KMS-11 (cell line): ENCODE measurements at regions not wholly inside any gene's neighbourhood (a gene's known extent, or its start where the extent isn't known, plus 50 kb on each side); places are given as distances from the start of the nearest gene placed in this dataset.

Source experiments
- H2AFZ ChIP-seq: fragments of 200-600 bp; sonication (generic); 2 replicates; pipeline ENCODE4 v1.6.1; 2016; ENCODE audit warnings: antibody characterized with exemption, mixed run types, low read depth
- H3K27ac ChIP-seq: fragments of 200-600 bp; sonication (generic); 2 replicates; pipeline ENCODE4 v1.6.1; 2016; ENCODE audit warnings: mild to moderate bottlenecking, mixed run types
- H3K27me3 ChIP-seq: fragments of 200-600 bp; sonication (generic); 2 replicates; pipeline ENCODE4 v1.6.1; 2017; ENCODE audit warnings: mild to moderate bottlenecking, low read depth, mixed run types, moderate library complexity; ENCODE audit not compliant: insufficient read depth
- H3K36me3 ChIP-seq: fragments of 200-600 bp; sonication (generic); 2 replicates; pipeline ENCODE4 v1.6.1; 2017; ENCODE audit warnings: mild to moderate bottlenecking, mixed run types; ENCODE audit not compliant: insufficient read depth
- H3K4me1 ChIP-seq: fragments of 200-600 bp; sonication (generic); 2 replicates; pipeline ENCODE4 v1.6.1; 2016; ENCODE audit warnings: mild to moderate bottlenecking, low read depth, mixed run types; ENCODE audit not compliant: poor library complexity, severe bottlenecking
- H3K4me2 ChIP-seq: fragments of 200-600 bp; sonication (generic); 2 replicates; pipeline ENCODE4 v1.7.0; 2016; ENCODE audit warnings: mild to moderate bottlenecking, mixed run types
- H3K4me3 ChIP-seq: fragments of 200-600 bp; sonication (generic); IDR thresholded peaks from 2 replicates; pipeline ENCODE4 v1.6.1; 2017; ENCODE audit warnings: low read depth, low read length, mixed read lengths; ENCODE audit not compliant: insufficient read depth
- H3K79me2 ChIP-seq: fragments of 200-600 bp; sonication (generic); 2 replicates; pipeline ENCODE4 v1.6.1; 2016; ENCODE audit warnings: low read depth, mixed run types; ENCODE audit not compliant: insufficient read depth
- H3K9ac ChIP-seq: fragments of 200-600 bp; sonication (generic); 2 replicates; pipeline ENCODE4 v1.6.1; 2016; ENCODE audit warnings: mild to moderate bottlenecking, mixed run types
- H4K20me1 ChIP-seq: fragments of 200-600 bp; sonication (generic); 2 replicates; pipeline ENCODE4 v1.6.1; 2016; ENCODE audit warnings: mild to moderate bottlenecking, mixed run types; ENCODE audit not compliant: insufficient read depth
- TF ChIP-seq, protein P1 (sequence below): fragments of 200-600 bp; sonication (generic); conservative IDR thresholded peaks from 2 replicates; pipeline ENCODE4 v1.6.1; 2017; ENCODE audit warnings: low read depth, mild to moderate bottlenecking, antibody characterized with exemption, low read length, moderate library complexity, mixed read lengths

DNA sequence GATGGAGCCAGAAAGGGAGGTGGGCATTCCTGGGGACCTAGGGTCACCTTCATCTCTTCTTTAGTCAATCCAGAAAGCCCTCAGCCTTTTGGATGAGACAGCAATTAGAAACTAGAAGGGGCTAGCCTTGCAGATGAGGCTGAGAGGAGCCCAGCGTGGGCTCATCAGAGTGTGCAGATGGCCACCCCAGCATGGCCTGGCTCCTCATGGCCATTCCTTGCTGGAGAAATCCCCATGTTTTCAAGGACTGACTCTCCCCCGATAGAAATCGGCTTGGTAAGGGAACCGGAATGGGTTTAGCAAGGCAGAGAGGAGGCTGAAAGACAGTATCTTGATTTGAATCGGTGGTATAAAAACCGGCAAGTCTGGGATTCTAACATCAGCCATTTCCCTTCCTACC is 274.6 kb downstream of the BUD13 start:
- Histone ChIP-seq H3K79me2 (no peaks in the 10 kb centered on the region), H3K9ac (no peak overlapping the region), H3K4me3 (no peak overlapping the region), H3K4me1 (no peaks in the 10 kb centered on the region), H4K20me1 (no peaks in the 10 kb centered on the region), H3K4me2 (no peak overlapping the region), H2AFZ (no peak overlapping the region), H3K36me3 (no peaks in the 10 kb centered on the region), H3K27me3 (no peaks in the 10 kb centered on the region), H3K27ac (no peak overlapping the region)
- TF ChIP-seq, protein P1, sequence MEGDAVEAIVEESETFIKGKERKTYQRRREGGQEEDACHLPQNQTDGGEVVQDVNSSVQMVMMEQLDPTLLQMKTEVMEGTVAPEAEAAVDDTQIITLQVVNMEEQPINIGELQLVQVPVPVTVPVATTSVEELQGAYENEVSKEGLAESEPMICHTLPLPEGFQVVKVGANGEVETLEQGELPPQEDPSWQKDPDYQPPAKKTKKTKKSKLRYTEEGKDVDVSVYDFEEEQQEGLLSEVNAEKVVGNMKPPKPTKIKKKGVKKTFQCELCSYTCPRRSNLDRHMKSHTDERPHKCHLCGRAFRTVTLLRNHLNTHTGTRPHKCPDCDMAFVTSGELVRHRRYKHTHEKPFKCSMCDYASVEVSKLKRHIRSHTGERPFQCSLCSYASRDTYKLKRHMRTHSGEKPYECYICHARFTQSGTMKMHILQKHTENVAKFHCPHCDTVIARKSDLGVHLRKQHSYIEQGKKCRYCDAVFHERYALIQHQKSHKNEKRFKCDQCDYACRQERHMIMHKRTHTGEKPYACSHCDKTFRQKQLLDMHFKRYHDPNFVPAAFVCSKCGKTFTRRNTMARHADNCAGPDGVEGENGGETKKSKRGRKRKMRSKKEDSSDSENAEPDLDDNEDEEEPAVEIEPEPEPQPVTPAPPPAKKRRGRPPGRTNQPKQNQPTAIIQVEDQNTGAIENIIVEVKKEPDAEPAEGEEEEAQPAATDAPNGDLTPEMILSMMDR: no peak

DNA sequence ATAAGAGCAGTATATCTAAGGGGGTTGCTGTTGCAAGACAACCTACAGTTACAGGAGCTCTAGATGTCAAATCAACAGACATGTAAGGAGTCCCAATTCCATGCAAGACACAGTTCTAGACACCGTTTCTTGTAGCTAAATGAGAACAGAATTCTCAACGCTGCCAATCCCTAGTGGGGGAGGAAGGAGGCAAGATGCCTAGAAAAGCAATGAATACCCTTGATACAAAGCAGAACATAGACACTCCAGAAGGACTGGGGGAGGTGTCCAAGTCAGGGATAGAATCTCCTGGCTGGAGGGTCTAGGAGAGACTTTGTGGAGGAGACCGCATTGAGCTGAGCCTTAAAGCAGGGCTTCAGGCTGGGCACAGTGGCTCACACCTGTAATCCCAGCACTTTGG is 280.2 kb downstream of the BUD13 start:
- no peak overlapping the region for H3K9ac ChIP-seq
- no peak overlapping the region for H2AFZ ChIP-seq
- no peak overlapping the region for H3K4me2 ChIP-seq
- no peaks in the 10 kb centered on the region for H4K20me1 ChIP-seq
- H3K27ac ChIP-seq: no peak overlapping the region
- H3K36me3 ChIP-seq: no peaks in the 10 kb centered on the region
- TF ChIP-seq, protein P1: no peak
- H3K4me1 ChIP-seq: no peaks in the 10 kb centered on the region
- H3K79me2 ChIP-seq: no peaks in the 10 kb centered on the region
- no peak overlapping the region for H3K4me3 ChIP-seq
- no peaks in the 10 kb centered on the region for H3K27me3 ChIP-seq

DNA sequence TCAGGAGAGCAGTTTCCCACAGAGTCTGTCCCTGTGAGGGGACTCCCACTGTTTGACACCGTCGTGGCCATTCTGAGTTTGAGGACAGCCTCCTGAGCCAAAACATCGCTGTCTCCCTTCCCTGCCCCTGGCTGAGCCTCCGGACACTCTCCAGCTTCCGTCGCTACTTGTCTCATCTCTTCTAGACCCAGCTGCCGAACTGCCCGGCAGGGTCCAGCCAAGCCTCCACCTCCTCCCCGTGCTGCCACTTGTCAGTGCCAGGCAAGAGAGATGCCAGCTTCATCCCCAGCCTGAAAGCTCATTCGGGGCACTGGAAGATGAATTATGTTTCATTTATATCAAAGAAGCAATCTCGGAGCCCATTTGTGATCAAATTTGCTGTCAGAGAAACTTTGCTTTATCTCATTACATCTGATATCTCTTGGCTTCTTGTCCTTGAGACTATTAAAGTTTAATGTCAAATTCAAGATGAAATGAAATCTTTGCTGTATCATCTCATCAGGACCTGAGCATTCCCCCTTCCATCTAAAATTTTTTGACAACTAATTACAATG is 283.9 kb downstream of the BUD13 start:
- no peak overlapping the region for H3K4me3 ChIP-seq
- no peaks in the 10 kb centered on the region for H3K36me3 ChIP-seq

DNA sequence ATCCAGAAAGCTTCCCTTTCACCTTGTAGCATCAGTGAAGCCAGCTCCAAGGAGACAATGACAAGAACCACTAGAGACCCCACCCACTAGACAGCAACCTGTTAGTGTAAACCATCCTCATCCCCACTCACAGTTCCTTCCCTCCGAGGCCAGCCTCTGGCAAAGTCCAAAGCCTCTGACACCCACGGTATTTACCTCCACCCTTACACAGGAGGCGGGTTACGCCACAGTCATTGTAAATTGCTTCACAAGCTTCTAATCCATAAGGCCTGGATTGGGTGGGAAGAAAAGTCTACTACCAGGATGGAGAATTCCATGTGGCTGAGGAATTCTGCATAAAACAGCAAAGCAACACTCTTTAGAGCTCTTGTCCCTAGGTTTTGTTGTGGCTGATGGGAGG is 287.4 kb downstream of the BUD13 start:
- Histone ChIP-seq H3K79me2 (no peaks in the 10 kb centered on the region), H3K9ac (no peak overlapping the region), H2AFZ (no peak overlapping the region), H3K4me3 (no peak overlapping the region), H3K4me2 (no peak overlapping the region), H3K4me1 (no peaks in the 10 kb centered on the region), H3K27ac (no peak overlapping the region), H4K20me1 (no peaks in the 10 kb centered on the region), H3K36me3 (no peaks in the 10 kb centered on the region), H3K27me3 (no peaks in the 10 kb centered on the region)
- TF ChIP-seq, protein P1: no peak

More for the DNA sequence above, 283.9 kb downstream of the BUD13 start:
- Histone ChIP-seq H3K79me2 (no peaks in the 10 kb centered on the region), H3K27me3 (no peaks in the 10 kb centered on the region), H2AFZ (no peak overlapping the region), H3K4me1 (no peaks in the 10 kb centered on the region), H3K27ac (no peak overlapping the region), H4K20me1 (no peaks in the 10 kb centered on the region), H3K4me2 (no peak overlapping the region), H3K9ac (no peak overlapping the region)
- TF ChIP-seq, protein P1: no peak
